ENCODE measurements at regions not wholly inside any gene's neighbourhood (a gene's known extent, or its start where the extent isn't known, plus 50 kb on each side); places are given as distances from the start of the nearest gene placed in this dataset.
"Not testable (repeated sequence)": the region's sequence is repeated elsewhere in the genome, so short reads cannot be mapped to it uniquely, and the experiment has no call there.

- TF ChIP-seq, protein P1, sequence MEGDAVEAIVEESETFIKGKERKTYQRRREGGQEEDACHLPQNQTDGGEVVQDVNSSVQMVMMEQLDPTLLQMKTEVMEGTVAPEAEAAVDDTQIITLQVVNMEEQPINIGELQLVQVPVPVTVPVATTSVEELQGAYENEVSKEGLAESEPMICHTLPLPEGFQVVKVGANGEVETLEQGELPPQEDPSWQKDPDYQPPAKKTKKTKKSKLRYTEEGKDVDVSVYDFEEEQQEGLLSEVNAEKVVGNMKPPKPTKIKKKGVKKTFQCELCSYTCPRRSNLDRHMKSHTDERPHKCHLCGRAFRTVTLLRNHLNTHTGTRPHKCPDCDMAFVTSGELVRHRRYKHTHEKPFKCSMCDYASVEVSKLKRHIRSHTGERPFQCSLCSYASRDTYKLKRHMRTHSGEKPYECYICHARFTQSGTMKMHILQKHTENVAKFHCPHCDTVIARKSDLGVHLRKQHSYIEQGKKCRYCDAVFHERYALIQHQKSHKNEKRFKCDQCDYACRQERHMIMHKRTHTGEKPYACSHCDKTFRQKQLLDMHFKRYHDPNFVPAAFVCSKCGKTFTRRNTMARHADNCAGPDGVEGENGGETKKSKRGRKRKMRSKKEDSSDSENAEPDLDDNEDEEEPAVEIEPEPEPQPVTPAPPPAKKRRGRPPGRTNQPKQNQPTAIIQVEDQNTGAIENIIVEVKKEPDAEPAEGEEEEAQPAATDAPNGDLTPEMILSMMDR (IDR thresholded peaks at IDR 0.05; ENCODE audit: extremely low read depth, insufficient read depth, missing control alignments): no peak
- no peak for DNase-seq (ENCODE audit: low spot score)
- in situ Hi-C loops (cut with MboI; ENCODE audit: low pct_unique_long_range_greater_than_20kb, low sequenced_read_pairs, unreplicated experiment): no loop called here
These were observed 314.3 kb upstream of the CELF2 start for GRCh38 chr10:10703382-10703781.

- in situ Hi-C loops (cut with MboI; ENCODE audit: low pct_unique_long_range_greater_than_20kb, low sequenced_read_pairs, unreplicated experiment): no loop called here
- TF ChIP-seq, protein P1 (IDR thresholded peaks at IDR 0.05; ENCODE audit: extremely low read depth, insufficient read depth, missing control alignments): no peak
- DNase-seq (ENCODE audit: low spot score): no peak
These were observed 305.4 kb upstream of the CELF2 start for GRCh38 chr10:10712155-10712704.

DNA sequence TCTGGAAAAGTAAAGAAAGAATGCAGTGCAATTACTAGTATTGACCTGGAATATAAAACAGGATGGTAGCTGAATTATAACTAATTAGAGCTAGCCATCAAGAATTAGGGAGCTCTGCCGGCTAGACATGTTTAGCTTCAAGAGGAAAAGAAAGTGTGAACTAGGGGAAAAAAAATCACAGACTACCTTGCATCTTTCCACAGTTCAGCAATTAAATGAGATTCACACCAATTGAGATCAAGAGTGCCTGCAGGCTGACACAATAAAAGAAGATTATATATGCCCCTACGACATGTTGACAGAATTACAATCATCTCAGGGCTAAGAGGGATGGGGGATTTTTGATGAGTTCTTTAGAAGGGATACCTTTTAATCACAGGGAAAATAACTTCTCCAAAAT is 303.3 kb upstream of the CELF2 start:
- no peak for DNase-seq (ENCODE audit: low spot score)
- TF ChIP-seq, protein P1 (IDR thresholded peaks at IDR 0.05; ENCODE audit: extremely low read depth, insufficient read depth, missing control alignments): no peak
- in situ Hi-C loops (cut with MboI; ENCODE audit: low pct_unique_long_range_greater_than_20kb, low sequenced_read_pairs, unreplicated experiment): no loop called here

DNA sequence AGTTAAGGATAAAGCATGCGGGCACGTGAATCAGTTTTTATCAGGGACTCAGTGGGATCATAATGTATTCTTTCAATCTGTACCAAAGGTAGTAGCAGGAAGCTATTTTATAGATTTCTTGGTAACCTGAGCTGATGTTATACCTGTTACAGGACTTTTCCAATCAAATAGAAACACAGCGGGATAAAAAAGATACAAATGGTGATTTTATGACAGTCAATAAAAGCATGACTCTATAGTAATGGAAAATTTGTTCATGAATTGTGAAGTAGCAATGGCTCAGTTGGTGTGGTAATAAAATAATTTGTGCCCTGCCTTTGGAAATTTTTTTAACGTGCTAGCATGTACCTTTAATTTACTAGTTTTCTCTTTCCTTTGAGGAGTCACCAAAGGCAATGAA is 300.7 kb upstream of the CELF2 start:
- TF ChIP-seq, protein P1 (IDR thresholded peaks at IDR 0.05; ENCODE audit: extremely low read depth, insufficient read depth, missing control alignments): no peak
- no peak for DNase-seq (ENCODE audit: low spot score)
- in situ Hi-C loops (cut with MboI; ENCODE audit: low pct_unique_long_range_greater_than_20kb, low sequenced_read_pairs, unreplicated experiment): no loop called here

DNA sequence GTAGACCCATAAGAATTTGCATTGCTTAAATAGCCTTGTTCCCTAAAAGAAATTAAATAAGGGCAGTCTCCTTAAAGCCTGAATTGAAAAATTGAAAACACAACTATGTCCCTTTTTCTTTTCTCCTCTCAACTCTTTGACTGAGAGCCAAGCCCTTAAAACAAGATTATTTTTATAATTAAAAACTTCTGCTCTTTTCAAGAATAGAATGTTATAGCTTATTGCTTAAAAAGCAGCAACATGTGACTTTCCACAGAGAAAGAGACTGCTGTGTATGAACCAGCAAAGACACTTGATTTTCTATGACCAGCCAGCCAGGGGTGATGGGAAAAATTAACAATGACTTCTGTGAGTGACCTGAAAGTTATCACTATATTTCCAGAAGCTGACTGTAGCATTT is 295.2 kb upstream of the CELF2 start:
- DNase-seq (ENCODE audit: low spot score): no peak
- TF ChIP-seq, protein P1 (IDR thresholded peaks at IDR 0.05; ENCODE audit: extremely low read depth, insufficient read depth, missing control alignments): no peak
- in situ Hi-C loops (cut with MboI; ENCODE audit: low pct_unique_long_range_greater_than_20kb, low sequenced_read_pairs, unreplicated experiment): no loop called here

DNA sequence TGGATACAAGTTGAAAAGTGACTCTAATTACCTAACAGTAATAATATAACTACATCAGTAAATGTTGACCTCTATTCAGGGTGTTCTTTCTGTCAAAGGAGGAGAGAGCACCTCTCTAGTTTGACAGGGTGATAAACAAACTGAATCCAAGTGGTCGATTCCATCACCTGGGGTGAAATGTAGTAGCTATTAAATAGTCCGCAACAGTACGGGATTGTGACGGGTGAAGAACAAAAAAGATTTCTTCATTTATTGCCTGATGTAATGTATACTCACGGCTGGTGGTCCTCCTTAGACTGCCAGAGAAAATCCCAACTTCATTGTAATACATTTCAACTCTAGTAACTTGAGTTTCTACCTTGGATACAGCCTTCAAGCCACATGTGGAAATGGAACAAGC is 292.5 kb upstream of the CELF2 start:
- no peak for DNase-seq (ENCODE audit: low spot score)
- in situ Hi-C loops (cut with MboI; ENCODE audit: low pct_unique_long_range_greater_than_20kb, low sequenced_read_pairs, unreplicated experiment): no loop called here
- TF ChIP-seq, protein P1 (IDR thresholded peaks at IDR 0.05; ENCODE audit: extremely low read depth, insufficient read depth, missing control alignments): no peak

- DNase-seq (ENCODE audit: low spot score): no peak
- TF ChIP-seq, protein P1 (IDR thresholded peaks at IDR 0.05; ENCODE audit: extremely low read depth, insufficient read depth, missing control alignments): no peak
- in situ Hi-C loops (cut with MboI; ENCODE audit: low pct_unique_long_range_greater_than_20kb, low sequenced_read_pairs, unreplicated experiment): no loop called here
These were observed 291.6 kb upstream of the CELF2 start for GRCh38 chr10:10726101-10726500.

- DNase-seq (ENCODE audit: low spot score); in situ Hi-C loops (cut with MboI; ENCODE audit: low pct_unique_long_range_greater_than_20kb, low sequenced_read_pairs, unreplicated experiment): not testable (repeated sequence)
These were observed 290.3 kb upstream of the CELF2 start for GRCh38 chr10:10727411-10727810.

All from GM13977 (cell line).